Tibial artery (tissue), 4 donors: ENCODE measurements at regions not wholly inside any gene's neighbourhood (a gene's known extent, or its start where the extent isn't known, plus 50 kb on each side); places are given as distances from the start of the nearest gene placed in this dataset.

Experiments used
- DNase-seq, 2 donors: peaks; one replicate each; pipeline ENCODE4 v3.0.0-alpha.2; 2019
- H3K27ac ChIP-seq, 2 donors: fragments of 200-600 bp; sonication (generic) in 1 of 2; 1 replicate in 1 of 2; 2 replicates in 1 of 2; pipeline ENCODE4 v1.5.1; 2018 to 2019; ENCODE audit warnings: mild to moderate bottlenecking in 1 of 2
- H3K27me3 ChIP-seq, 2 donors: fragments of 200-600 bp; sonication (generic) in 1 of 2; one replicate each; pipeline versions ENCODE4 v1.5.1 to v1.6.0; 2016 to 2019
- H3K36me3 ChIP-seq, 3 donors: fragments of 200-600 bp; sonication (generic) in 2 of 3; one replicate each; pipeline ENCODE4 v1.5.1; 2016 to 2019; ENCODE audit warnings: mild to moderate bottlenecking in 2 of 3
- H3K4me1 ChIP-seq, 4 donors: fragments of 200-600 bp; sonication (generic) in 2 of 4; 1 replicate in 3 of 4; 2 replicates in 1 of 4; pipeline ENCODE4 v1.5.1; 2016 to 2019
- H3K4me3 ChIP-seq, 2 donors: fragments of 200-600 bp; sonication (generic) in 1 of 2; 1 replicate in 1 of 2; 2 replicates in 1 of 2; pipeline ENCODE4 v1.5.1; 2018 to 2019; ENCODE audit warnings: mild to moderate bottlenecking in 2 of 2
- H3K9me3 ChIP-seq, 3 donors: fragments of 200-600 bp; sonication (generic) in 1 of 3; one replicate each; pipeline ENCODE4 v1.5.1; 2016 to 2019
- CTCF ChIP-seq, 2 experiments: fragments of 200-600 bp in 1 of 2; fragments of 450-650 bp in 1 of 2; IDR thresholded peaks; one replicate each; pipeline ENCODE4 v1.5.1; 2017 to 2019; ENCODE audit warnings: antibody characterized with exemption in 2 of 2, mild to moderate bottlenecking in 1 of 2, moderate library complexity in 1 of 2
- intact Hi-C: fragments of 100-400 bp; cut with DNase I; formaldehyde crosslinking; loops from one replicate; pipeline ENCODE4 v1.15.0; 2023; ENCODE audit warnings: low total_unique reads

- intact Hi-C loops, result no loop called here
Observed at GRCh38 chr10:78494179-78494578, 460.5 kb downstream of the RPS24 start.

DNA sequence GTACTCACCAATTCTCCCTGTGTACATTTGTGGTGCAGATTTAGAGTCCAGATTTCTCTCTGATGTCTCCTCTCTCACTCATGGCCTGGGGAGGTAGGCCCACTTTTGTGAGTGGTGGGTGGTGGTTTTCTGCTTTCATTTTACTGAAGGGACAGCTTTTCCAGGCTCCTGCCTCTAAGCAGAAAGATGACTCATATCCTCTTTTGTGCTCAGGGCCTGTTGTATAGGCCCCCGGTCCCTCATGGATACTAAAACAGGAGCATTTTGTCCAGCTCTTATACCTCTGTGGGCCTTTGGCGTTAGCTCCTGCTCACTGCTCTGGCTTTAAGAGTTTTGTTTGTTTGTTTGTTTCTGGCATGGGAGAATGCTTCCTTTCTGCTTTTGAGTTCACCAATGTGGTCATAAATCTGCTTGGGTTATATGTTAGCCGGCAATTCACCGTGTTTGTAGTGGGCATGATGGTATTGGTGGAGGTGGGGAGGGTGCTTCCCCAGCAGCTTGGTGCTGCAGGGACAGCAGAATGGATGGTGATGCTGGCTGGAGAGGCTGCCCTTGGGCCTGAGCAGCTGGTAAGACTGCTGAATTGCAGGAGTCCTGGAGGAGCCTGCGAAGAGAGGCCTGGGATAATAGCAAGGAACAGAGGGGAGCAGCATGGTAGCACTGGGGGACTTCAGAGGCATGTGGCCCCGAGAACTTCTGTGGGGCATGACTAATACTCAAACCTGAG lies 468.7 kb downstream of the RPS24 start:
- TF ChIP-seq CTCF (IDR thresholded peaks at IDR 0.05), result no peak
- Histone ChIP-seq H3K27me3 (no peaks in the 10 kb centered on the region), H3K4me3 (no peak overlapping the region), H3K27ac (no peak overlapping the region), H3K9me3 (no peaks in the 10 kb centered on the region), H3K36me3 (no peaks in the 10 kb centered on the region), H3K4me1 (peaks cover 0 to 6% (median 1%) of the 10 kb centered on the region in 4 donors)
- no peak for DNase-seq
- intact Hi-C loops, result no loop called here

More at GRCh38 chr10:78494179-78494578, 460.5 kb downstream of the RPS24 start:
- DNase-seq, result no peak
- no peak overlapping the region for H3K4me3 ChIP-seq
- no peak overlapping the region for H3K27ac ChIP-seq
- peaks cover 0 to 13% (median 4%) of the 10 kb centered on the region in 3 donors for H3K9me3 ChIP-seq
- H3K27me3 ChIP-seq, result no peaks in the 10 kb centered on the region
- H3K36me3 ChIP-seq, result no peaks in the 10 kb centered on the region
- H3K4me1 ChIP-seq, result no peaks in the 10 kb centered on the region
- no peak for TF ChIP-seq CTCF (IDR thresholded peaks at IDR 0.05)

GRCh38 chr10:78504181-78504580 lies 470.5 kb downstream of the RPS24 start:
- no peaks in the 10 kb centered on the region for H3K27me3 ChIP-seq
- H3K4me3 ChIP-seq, result no peak overlapping the region
- peaks cover 0 to 21% (median 10%) of the 10 kb centered on the region in 4 donors for H3K4me1 ChIP-seq
- no peaks in the 10 kb centered on the region for H3K9me3 ChIP-seq
- DNase-seq, result no peak
- H3K27ac ChIP-seq, result no peak overlapping the region
- no peak for TF ChIP-seq CTCF (IDR thresholded peaks at IDR 0.05)
- intact Hi-C loops, result no loop called here
- no peaks in the 10 kb centered on the region for H3K36me3 ChIP-seq

DNA sequence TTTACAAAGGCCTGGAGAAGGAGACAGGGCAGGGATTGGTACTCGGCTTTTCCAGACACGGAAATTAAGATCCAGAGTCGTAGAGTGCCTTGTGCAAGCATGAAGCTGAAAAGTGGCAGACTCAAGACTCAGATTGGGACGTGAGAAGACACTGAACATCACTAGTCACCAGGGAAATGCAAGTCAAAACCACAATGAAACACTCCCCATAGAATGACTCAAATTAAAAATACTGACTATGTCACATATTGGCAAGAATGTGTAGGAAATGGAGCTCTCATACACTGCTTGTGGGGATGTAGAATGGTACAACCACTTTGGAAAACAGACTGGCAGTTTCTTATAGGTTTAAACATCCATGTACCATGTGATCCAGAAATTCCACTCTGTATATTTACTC lies 472.0 kb downstream of the RPS24 start:
- intact Hi-C loops, result no loop called here
- Histone ChIP-seq H3K27me3 (no peaks in the 10 kb centered on the region), H3K4me1 (peaks cover 0 to 25% (median 11%) of the 10 kb centered on the region in 4 donors), H3K36me3 (no peaks in the 10 kb centered on the region), H3K4me3 (no peak overlapping the region), H3K9me3 (no peaks in the 10 kb centered on the region), H3K27ac (no peak overlapping the region)
- no peak for TF ChIP-seq CTCF (IDR thresholded peaks at IDR 0.05)
- DNase-seq, result no peak

GRCh38 chr10:78506614-78507013 lies 473.0 kb downstream of the RPS24 start:
- TF ChIP-seq CTCF (IDR thresholded peaks at IDR 0.05), result no peak

More at GRCh38 chr10:78506614-78507013, 473.0 kb downstream of the RPS24 start:
- Histone ChIP-seq H3K27ac (no peak overlapping the region), H3K36me3 (no peaks in the 10 kb centered on the region), H3K4me3 (no peak overlapping the region), H3K9me3 (no peaks in the 10 kb centered on the region), H3K27me3 (no peaks in the 10 kb centered on the region), H3K4me1 (peaks cover 0 to 35% (median 11%) of the 10 kb centered on the region in 4 donors)
- intact Hi-C loops, result no loop called here
- no peak for DNase-seq
